ENCODE measurements at regions not wholly inside any gene's neighbourhood (a gene's known extent, or its start where the extent isn't known, plus 50 kb on each side); places are given as distances from the start of the nearest gene placed in this dataset.
"Not testable (repeated sequence)": the region's sequence is repeated elsewhere in the genome, so short reads cannot be mapped to it uniquely, and the experiment has no call there.

GRCh38 chr15:87576486-87577176 is 679.9 kb downstream of the NTRK3 start:
- DNase-seq = no peak

GRCh38 chr15:87575896-87576473 is 680.6 kb downstream of the NTRK3 start:
- no peak for DNase-seq

GRCh38 chr15:87573534-87573933 is 683.0 kb downstream of the NTRK3 start:
- DNase-seq = no peak

- DNase-seq = no peak
Measured at GRCh38 chr15:87573039-87573438, 683.5 kb downstream of the NTRK3 start.

- DNase-seq = no peak
Measured at GRCh38 chr15:87572381-87572910, 684.1 kb downstream of the NTRK3 start.

- no peak for DNase-seq
Measured at GRCh38 chr15:87570206-87570605, 686.3 kb downstream of the NTRK3 start.

GRCh38 chr15:87569581-87569980 is 687.0 kb downstream of the NTRK3 start:
- no peak for DNase-seq

GRCh38 chr15:87567406-87568030 is 689.0 kb downstream of the NTRK3 start:
- DNase-seq = no peak

GRCh38 chr15:87566236-87566635 is 690.3 kb downstream of the NTRK3 start:
- no peak for DNase-seq

- DNase-seq = no peak
Measured at GRCh38 chr15:87564681-87565080, 691.9 kb downstream of the NTRK3 start.

- no peak for DNase-seq
Measured at GRCh38 chr15:87563869-87564268, 692.7 kb downstream of the NTRK3 start.

GRCh38 chr15:87562203-87562602 is 694.3 kb downstream of the NTRK3 start:
- no peak for DNase-seq

GRCh38 chr15:87561641-87562040 is 694.9 kb downstream of the NTRK3 start:
- no peak for DNase-seq

GRCh38 chr15:87557881-87558280 is 698.7 kb downstream of the NTRK3 start:
- no peak for DNase-seq

- no peak for DNase-seq
Measured at GRCh38 chr15:87556886-87557285, 699.7 kb downstream of the NTRK3 start.

- no peak for DNase-seq
Measured at GRCh38 chr15:87549860-87550259, 706.7 kb downstream of the NTRK3 start.

- DNase-seq = no peak
Measured at GRCh38 chr15:87549296-87549695, 707.2 kb downstream of the NTRK3 start.

GRCh38 chr15:87548590-87548989 is 707.9 kb downstream of the NTRK3 start:
- not testable (repeated sequence) for DNase-seq

GRCh38 chr15:87547470-87548181 is 708.9 kb downstream of the NTRK3 start:
- no peak for DNase-seq

- DNase-seq = no peak
Measured at GRCh38 chr15:87538327-87538834, 718.2 kb downstream of the NTRK3 start.

- no peak for DNase-seq
Measured at GRCh38 chr15:87537295-87537694, 719.2 kb downstream of the NTRK3 start.

- not testable (repeated sequence) for DNase-seq
Measured at GRCh38 chr15:87533637-87534036, 722.9 kb downstream of the NTRK3 start.

- DNase-seq = no peak
Measured at GRCh38 chr15:87528873-87529272, 727.7 kb downstream of the NTRK3 start.
